Mucosa of descending colon (tissue), 3 donors: ENCODE measurements at regions not wholly inside any gene's neighbourhood (a gene's known extent, or its start where the extent isn't known, plus 50 kb on each side); places are given as distances from the start of the nearest gene placed in this dataset.

ENCODE experiments used
- ATAC-seq: fragments of 200-7000 bp; cut with Tn5 transposase; one replicate; pipeline ENCODE4 v1.9.1; 2020; ENCODE audit warnings: mild to moderate bottlenecking, moderate library complexity
- DNase-seq, 3 donors: peaks; one replicate each; pipeline ENCODE4 v3.0.0-alpha.2; 2020
- H3K36me3 ChIP-seq: fragments of 200-600 bp; one replicate; pipeline ENCODE4 v1.8.0; 2021; ENCODE audit warnings: low read depth, mild to moderate bottlenecking
- H3K4me1 ChIP-seq: fragments of 200-600 bp; one replicate; pipeline ENCODE4 v1.8.0; 2021; ENCODE audit warnings: low read depth, mild to moderate bottlenecking
- H3K4me3 ChIP-seq: fragments of 200-600 bp; one replicate; pipeline ENCODE4 v1.8.0; 2021; ENCODE audit warnings: mild to moderate bottlenecking
- H3K9me3 ChIP-seq: fragments of 200-600 bp; one replicate; pipeline ENCODE4 v1.8.0; 2021; ENCODE audit warnings: mild to moderate bottlenecking
- CTCF ChIP-seq: fragments of 200-600 bp; IDR thresholded peaks from one replicate; pipeline ENCODE4 v1.8.0; 2022; ENCODE audit warnings: antibody characterized with exemption, mild to moderate bottlenecking
- intact Hi-C, 2 donors: fragments of 100-400 bp; cut with DNase I in 1 of 2; cut with micrococcal nuclease in 1 of 2; formaldehyde crosslinking; loops; one replicate each; pipeline versions ENCODE4 v1.11.0 to v1.11.1; 2022; cut with DNase I, micrococcal nuclease
- donor health status: DM: no; HTN: no; CAD: no; lungs with moderate emphysema.
- donor health status: DM: no; HTN: no; CAD: no.
- donor health status: DM: no; HTN: yes; CAD: no.

DNA sequence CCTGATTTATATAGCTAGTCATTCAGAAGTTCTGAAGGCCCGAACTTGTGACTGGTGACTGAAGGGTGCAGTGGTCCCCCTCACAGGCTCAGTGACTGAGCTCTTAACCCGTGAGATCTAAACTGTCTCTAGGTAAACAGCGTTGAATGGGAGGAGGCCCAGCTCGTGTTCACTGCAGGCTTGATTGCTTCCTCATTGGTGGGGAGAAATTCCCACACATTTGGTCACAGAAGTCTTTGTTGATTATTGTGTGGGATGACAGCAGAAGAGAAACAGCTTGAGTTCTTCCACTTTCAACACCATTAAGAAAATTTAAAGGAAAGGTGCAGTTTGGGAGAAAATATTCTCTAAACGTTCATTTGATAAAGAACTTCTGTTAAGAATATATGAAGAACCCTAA is 1178.0 kb downstream of the UQCRFS1 start:
- Histone ChIP-seq H3K9me3 (no peaks in the 10 kb centered on the region), H3K4me3 (no peak overlapping the region), H3K36me3 (no peaks in the 10 kb centered on the region), H3K4me1 (no peaks in the 10 kb centered on the region)
- TF ChIP-seq CTCF: no peak
- DNase-seq (no peak), ATAC-seq (no peak)
- intact Hi-C loops: no loop called here

GRCh38 chr19:28028881-28029444 is 1184.0 kb downstream of the UQCRFS1 start:
- DNase-seq: no peak
- Histone ChIP-seq H3K9me3 (no peaks in the 10 kb centered on the region), H3K36me3 (no peaks in the 10 kb centered on the region), H3K4me1 (no peaks in the 10 kb centered on the region), H3K4me3 (no peak overlapping the region)
- ATAC-seq: no peak
- no peak for TF ChIP-seq CTCF
- intact Hi-C loops: no loop called here

GRCh38 chr19:28027116-28027515 is 1185.8 kb downstream of the UQCRFS1 start:
- H3K9me3 ChIP-seq: no peaks in the 10 kb centered on the region
- H3K36me3 ChIP-seq: no peaks in the 10 kb centered on the region
- TF ChIP-seq CTCF: no peak
- no peaks in the 10 kb centered on the region for H3K4me1 ChIP-seq
- no peak for DNase-seq
- ATAC-seq: no peak
- intact Hi-C loops: no loop called here
- H3K4me3 ChIP-seq: no peak overlapping the region

DNA sequence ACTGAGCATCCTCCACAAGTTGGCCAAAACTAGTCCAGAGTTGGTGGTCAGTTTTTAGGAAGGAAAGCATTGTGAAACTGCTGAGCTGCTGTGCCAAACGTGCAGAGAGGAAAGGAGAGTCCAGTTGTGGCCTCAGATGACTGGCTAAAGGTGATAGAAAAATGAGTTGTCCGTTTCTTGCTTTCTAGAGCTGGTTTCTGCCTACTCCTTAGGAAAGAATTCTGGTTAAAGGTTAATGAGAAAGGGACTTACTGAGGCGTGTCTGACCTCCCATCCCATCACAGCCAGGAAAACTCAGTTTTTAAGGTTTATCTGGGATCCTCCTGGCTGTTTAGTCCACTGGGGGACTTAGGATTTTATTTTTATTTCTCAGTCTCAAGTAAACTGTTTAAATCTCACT is 1186.3 kb downstream of the UQCRFS1 start:
- Histone ChIP-seq H3K36me3 (no peaks in the 10 kb centered on the region), H3K4me3 (no peak overlapping the region), H3K9me3 (no peaks in the 10 kb centered on the region), H3K4me1 (no peaks in the 10 kb centered on the region)
- DNase-seq (no peak), ATAC-seq (no peak)
- no peak for TF ChIP-seq CTCF
- intact Hi-C loops: no loop called here

GRCh38 chr19:28024920-28025319 is 1188.0 kb downstream of the UQCRFS1 start:
- no peak for TF ChIP-seq CTCF
- Histone ChIP-seq H3K9me3 (no peaks in the 10 kb centered on the region), H3K4me1 (no peaks in the 10 kb centered on the region), H3K36me3 (no peaks in the 10 kb centered on the region), H3K4me3 (no peak overlapping the region)
- DNase-seq (no peak), ATAC-seq (no peak)
- intact Hi-C loops: no loop called here

DNA sequence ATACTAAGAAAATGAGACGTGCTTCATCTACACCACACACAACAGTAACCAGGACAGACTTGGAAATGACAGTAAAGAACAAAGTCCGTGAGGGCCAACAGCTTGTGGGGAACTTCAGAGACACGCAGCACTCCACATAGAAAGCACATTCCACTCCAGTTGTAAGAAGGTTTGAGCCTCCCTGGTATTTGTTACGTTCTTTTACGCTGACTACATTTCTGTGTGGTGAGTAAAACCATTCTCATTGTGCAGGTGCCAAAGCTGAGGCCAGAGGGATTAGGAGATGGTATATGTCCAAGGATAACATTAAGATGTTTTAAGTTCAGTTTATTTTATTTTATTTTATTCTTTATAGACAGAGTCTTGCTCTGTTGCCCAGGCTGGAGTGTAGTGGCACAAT is 1189.9 kb downstream of the UQCRFS1 start:
- no peak overlapping the region for H3K4me3 ChIP-seq
- DNase-seq (no peak), ATAC-seq (no peak)
- TF ChIP-seq CTCF: no peak
- intact Hi-C loops: no loop called here
- H3K36me3 ChIP-seq: no peaks in the 10 kb centered on the region
- H3K4me1 ChIP-seq: no peaks in the 10 kb centered on the region
- no peaks in the 10 kb centered on the region for H3K9me3 ChIP-seq
